ENCODE measurements at regions not wholly inside any gene's neighbourhood (a gene's known extent, or its start where the extent isn't known, plus 50 kb on each side); places are given as distances from the start of the nearest gene placed in this dataset.

GRCh38 chr2:42928161-42928691 is 135.8 kb upstream of the HAAO start:
- no peaks in the 10 kb centered on the region; the same call in 1 of the 2 replicates for H3K27me3 ChIP-seq (ENCODE audit: control insufficient read depth, low read length)
- no peak overlapping the region for H3K4me3 ChIP-seq (ENCODE audit: low read length)
- no peaks in the 10 kb centered on the region for H3F3A ChIP-seq (ENCODE audit: control insufficient read depth, insufficient read depth)
- TF ChIP-seq CTCF (IDR thresholded peaks at IDR 0.05; ENCODE audit: low read depth, low read length, poor library complexity, severe bottlenecking) (no peak), EZH2phosphoT487 (IDR thresholded peaks at IDR 0.05; ENCODE audit: borderline replicate concordance, low read length) (no peak)
- no peaks in the 10 kb centered on the region for H3K9me3 ChIP-seq (ENCODE audit: control insufficient read depth, insufficient read depth, low read length)
- H4K20me1 ChIP-seq (ENCODE audit: control insufficient read depth, insufficient read depth, low read depth, low read length) = no peaks in the 10 kb centered on the region
- H3K36me3 ChIP-seq (ENCODE audit: control insufficient read depth, low read length) = no peaks in the 10 kb centered on the region
- no peaks in the 10 kb centered on the region for H3K9me2 ChIP-seq (replicated peaks; ENCODE audit: control insufficient read depth, low read length)
- no peaks in the 10 kb centered on the region for H3K79me2 ChIP-seq (ENCODE audit: control insufficient read depth, low read length)
- no peak overlapping the region for H3K4me2 ChIP-seq (ENCODE audit: low read length)
- no peak overlapping the region for H3K27ac ChIP-seq (ENCODE audit: low read depth, low read length)
- no peaks in the 10 kb centered on the region for H3K4me1 ChIP-seq (ENCODE audit: control insufficient read depth, low read length)

- H3K9me3 ChIP-seq (ENCODE audit: control insufficient read depth, insufficient read depth, low read length) = no peaks in the 10 kb centered on the region
- H3K27ac ChIP-seq (ENCODE audit: low read depth, low read length) = no peak overlapping the region
- no peaks in the 10 kb centered on the region; the same call in 1 of the 2 replicates for H3K27me3 ChIP-seq (ENCODE audit: control insufficient read depth, low read length)
- no peaks in the 10 kb centered on the region for H4K20me1 ChIP-seq (ENCODE audit: control insufficient read depth, insufficient read depth, low read depth, low read length)
- H3K79me2 ChIP-seq (ENCODE audit: control insufficient read depth, low read length) = no peaks in the 10 kb centered on the region
- no peak overlapping the region for H3K4me2 ChIP-seq (ENCODE audit: low read length)
- no peaks in the 10 kb centered on the region for H3K36me3 ChIP-seq (ENCODE audit: control insufficient read depth, low read length)
- H3K4me1 ChIP-seq (ENCODE audit: control insufficient read depth, low read length) = no peaks in the 10 kb centered on the region
- no peak overlapping the region for H3K4me3 ChIP-seq (ENCODE audit: low read length)
- no peak for TF ChIP-seq CTCF (IDR thresholded peaks at IDR 0.05; ENCODE audit: low read depth, low read length, poor library complexity, severe bottlenecking)
- no peak for TF ChIP-seq EZH2phosphoT487 (IDR thresholded peaks at IDR 0.05; ENCODE audit: borderline replicate concordance, low read length)
- no peaks in the 10 kb centered on the region for H3K9me2 ChIP-seq (replicated peaks; ENCODE audit: control insufficient read depth, low read length)
- H3F3A ChIP-seq (ENCODE audit: control insufficient read depth, insufficient read depth) = no peaks in the 10 kb centered on the region
Measured at GRCh38 chr2:42927334-42928160, 135.2 kb upstream of the HAAO start.

GRCh38 chr2:42926434-42927333 is 134.3 kb upstream of the HAAO start:
- no peak for TF ChIP-seq EZH2phosphoT487 (IDR thresholded peaks at IDR 0.05; ENCODE audit: borderline replicate concordance, low read length)
- TF ChIP-seq CTCF (IDR thresholded peaks at IDR 0.05; ENCODE audit: low read depth, low read length, poor library complexity, severe bottlenecking) = no peak
- Histone ChIP-seq H3K4me1 (ENCODE audit: control insufficient read depth, low read length) (no peaks in the 10 kb centered on the region), H3K27me3 (ENCODE audit: control insufficient read depth, low read length) (no peaks in the 10 kb centered on the region; the same call in 1 of the 2 replicates), H3K4me3 (ENCODE audit: low read length) (no peak overlapping the region), H3K36me3 (ENCODE audit: control insufficient read depth, low read length) (no peaks in the 10 kb centered on the region), H3K79me2 (ENCODE audit: control insufficient read depth, low read length) (no peaks in the 10 kb centered on the region), H3K9me3 (ENCODE audit: control insufficient read depth, insufficient read depth, low read length) (no peaks in the 10 kb centered on the region), H3K27ac (ENCODE audit: low read depth, low read length) (no peak overlapping the region), H3F3A (ENCODE audit: control insufficient read depth, insufficient read depth) (no peaks in the 10 kb centered on the region), H4K20me1 (ENCODE audit: control insufficient read depth, insufficient read depth, low read depth, low read length) (no peaks in the 10 kb centered on the region), H3K9me2 (replicated peaks; ENCODE audit: control insufficient read depth, low read length) (no peaks in the 10 kb centered on the region), H3K4me2 (ENCODE audit: low read length) (no peak overlapping the region)
